ENCODE measurements at regions not wholly inside any gene's neighbourhood (a gene's known extent, or its start where the extent isn't known, plus 50 kb on each side); places are given as distances from the start of the nearest gene placed in this dataset.
A peak's percentile ranks its signal among the peaks of the same experiment; 100 is the strongest.
"Not testable (repeated sequence)": the region's sequence is repeated elsewhere in the genome, so short reads cannot be mapped to it uniquely, and the experiment has no call there.

DNA sequence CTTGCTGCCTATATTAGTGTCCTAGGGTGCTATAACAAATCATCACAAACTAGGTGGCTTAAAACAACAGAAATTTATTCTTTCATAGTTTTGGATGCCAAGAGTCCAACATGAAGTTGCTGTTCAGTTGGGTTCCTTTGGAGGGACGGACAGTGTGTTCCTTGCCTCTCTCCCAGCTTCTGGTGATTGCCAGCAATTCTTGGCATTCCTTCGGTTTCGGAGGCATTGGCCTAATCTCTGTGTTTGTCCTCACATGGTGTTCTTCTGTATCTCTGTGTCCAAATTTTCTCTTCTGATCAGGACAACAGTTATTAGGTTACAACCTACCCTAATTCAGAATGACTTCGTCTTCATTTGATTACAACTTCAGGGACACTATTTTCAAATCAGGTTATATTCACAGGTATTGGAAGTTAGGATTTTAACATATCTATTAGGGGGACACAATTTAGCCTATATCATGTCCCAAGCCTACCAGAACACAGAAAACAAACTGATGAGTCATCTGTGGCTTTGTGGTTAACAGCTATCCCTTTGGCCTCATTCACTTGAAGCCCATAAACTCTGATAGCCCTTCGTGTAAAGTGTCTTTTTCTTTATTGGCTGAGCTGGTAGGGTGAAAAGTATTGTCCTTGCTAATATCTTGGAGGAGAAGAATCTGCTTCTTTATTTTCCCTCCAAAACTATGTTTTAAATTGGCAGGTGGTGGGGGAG is 83.2 kb upstream of the PAPPA2 start:
- H3K9ac ChIP-seq (ENCODE audit: extremely low read depth, low read length, poor library complexity, severe bottlenecking): no peak overlapping the region
- H3K27me3 ChIP-seq (ENCODE audit: control insufficient read depth, insufficient read depth, low read length, poor library complexity, severe bottlenecking): no peaks in the 10 kb centered on the region
- 89 to 95% methylated on average over 5 of the region's 5 CpGs for WGBS, 2 experiments (ENCODE audit: insufficient coverage in 1 of 2, insufficient read length in 1 of 2)
- H3K4me3 Mint-ChIP-seq: no peak overlapping the region
- no peak overlapping the region for H3K4me3 ChIP-seq (ENCODE audit: low read length)
- no peak for DNase-seq
- no peaks in the 10 kb centered on the region for H3K9me3 ChIP-seq (ENCODE audit: control insufficient read depth, low read length)
- no peaks in the 10 kb centered on the region for H3K4me1 ChIP-seq (ENCODE audit: control insufficient read depth, insufficient read depth, low read length)
- TF ChIP-seq, protein P1, sequence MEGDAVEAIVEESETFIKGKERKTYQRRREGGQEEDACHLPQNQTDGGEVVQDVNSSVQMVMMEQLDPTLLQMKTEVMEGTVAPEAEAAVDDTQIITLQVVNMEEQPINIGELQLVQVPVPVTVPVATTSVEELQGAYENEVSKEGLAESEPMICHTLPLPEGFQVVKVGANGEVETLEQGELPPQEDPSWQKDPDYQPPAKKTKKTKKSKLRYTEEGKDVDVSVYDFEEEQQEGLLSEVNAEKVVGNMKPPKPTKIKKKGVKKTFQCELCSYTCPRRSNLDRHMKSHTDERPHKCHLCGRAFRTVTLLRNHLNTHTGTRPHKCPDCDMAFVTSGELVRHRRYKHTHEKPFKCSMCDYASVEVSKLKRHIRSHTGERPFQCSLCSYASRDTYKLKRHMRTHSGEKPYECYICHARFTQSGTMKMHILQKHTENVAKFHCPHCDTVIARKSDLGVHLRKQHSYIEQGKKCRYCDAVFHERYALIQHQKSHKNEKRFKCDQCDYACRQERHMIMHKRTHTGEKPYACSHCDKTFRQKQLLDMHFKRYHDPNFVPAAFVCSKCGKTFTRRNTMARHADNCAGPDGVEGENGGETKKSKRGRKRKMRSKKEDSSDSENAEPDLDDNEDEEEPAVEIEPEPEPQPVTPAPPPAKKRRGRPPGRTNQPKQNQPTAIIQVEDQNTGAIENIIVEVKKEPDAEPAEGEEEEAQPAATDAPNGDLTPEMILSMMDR (conservative IDR thresholded peaks at IDR 0.05): no peak
- no peaks in the 10 kb centered on the region for H3K27me3 Mint-ChIP-seq (ENCODE audit: insufficient read depth)
- H3K27ac Mint-ChIP-seq: no peak overlapping the region
- H3K36me3 ChIP-seq (ENCODE audit: control insufficient read depth, insufficient read depth, low read length): no peaks in the 10 kb centered on the region
- H3K27ac ChIP-seq (ENCODE audit: low read depth, low read length): no peak overlapping the region
- H3K4me1 Mint-ChIP-seq: no peaks in the 10 kb centered on the region
- H3K36me3 Mint-ChIP-seq (ENCODE audit: low read depth): no peaks in the 10 kb centered on the region
- no peaks in the 10 kb centered on the region for H3K9me3 Mint-ChIP-seq

DNA sequence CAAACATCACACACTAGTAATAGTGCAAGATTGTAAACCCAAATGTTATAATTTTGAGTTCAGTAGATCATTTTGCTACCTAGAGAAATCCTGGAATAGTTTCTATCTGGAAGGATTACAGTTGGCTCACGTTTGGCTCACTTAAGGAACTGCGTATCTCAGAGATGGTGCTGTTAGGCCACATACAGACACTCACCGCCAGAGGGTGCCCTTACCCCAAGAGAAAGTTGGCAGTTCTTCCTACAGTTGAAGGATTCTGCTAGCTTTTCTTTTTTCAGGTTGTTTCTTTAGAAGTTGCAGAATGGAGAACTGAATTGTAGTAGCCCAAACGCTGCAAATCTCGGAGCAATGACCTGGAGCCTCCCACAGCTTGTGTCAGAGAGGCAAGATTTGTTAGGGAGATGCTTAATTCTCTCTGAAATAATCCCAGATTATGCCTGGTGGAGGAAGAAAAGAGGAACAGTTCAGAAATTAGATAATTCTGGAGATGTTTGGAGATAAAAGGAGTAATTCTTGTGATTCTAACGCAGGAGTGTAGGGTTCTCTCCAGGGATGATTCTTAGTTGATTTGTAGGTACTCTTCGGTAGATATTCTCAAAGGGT is 87.9 kb upstream of the PAPPA2 start:
- H3K9me3 ChIP-seq (ENCODE audit: control insufficient read depth, low read length): peaks cover 9% of the 10 kb centered on the region

DNA sequence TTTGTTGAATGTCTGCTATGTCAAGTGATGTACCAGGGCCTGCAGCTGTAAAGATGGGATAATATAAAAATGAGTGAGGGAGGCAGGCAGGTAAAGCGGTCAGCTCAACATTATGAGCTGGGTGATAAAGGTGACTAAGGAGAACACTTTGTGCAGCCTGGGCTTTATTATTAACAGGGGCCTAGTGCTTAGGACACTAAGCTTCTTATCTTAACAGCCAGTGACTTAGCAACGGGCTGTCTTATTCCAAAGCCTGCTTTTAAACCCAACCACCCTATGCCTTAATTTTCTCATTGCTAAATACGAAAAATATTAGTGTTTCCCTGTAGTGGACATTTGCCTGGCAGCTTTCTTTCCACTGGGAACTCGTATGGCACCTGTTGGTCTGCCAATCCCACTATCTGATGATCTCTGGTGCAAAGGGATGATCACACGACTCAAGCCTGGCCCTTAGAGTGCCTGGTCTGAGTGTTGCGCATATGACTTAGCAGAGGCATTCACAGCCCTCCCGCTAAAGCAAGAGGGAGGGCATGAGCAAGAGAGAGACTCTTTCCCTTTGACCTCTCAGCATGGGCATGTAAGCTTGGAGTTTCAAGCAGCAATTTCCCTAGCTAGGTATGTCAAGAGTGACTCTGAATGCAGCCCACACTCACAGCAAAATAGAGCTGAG is 98.6 kb upstream of the PAPPA2 start:
- Mint-ChIP-seq H3K4me1 (peaks cover 15% of the 10 kb centered on the region), H3K9me3 (peaks cover 4% of the 10 kb centered on the region), H3K27ac (peak overlapping the region; percentile 78), H3K27me3 (ENCODE audit: insufficient read depth) (peaks cover 11% of the 10 kb centered on the region), H3K36me3 (ENCODE audit: low read depth) (no peaks in the 10 kb centered on the region), H3K4me3 (no peak overlapping the region)
- Histone ChIP-seq H3K9me3 (ENCODE audit: control insufficient read depth, low read length) (no peaks in the 10 kb centered on the region), H3K4me1 (ENCODE audit: control insufficient read depth, insufficient read depth, low read length) (no peaks in the 10 kb centered on the region), H3K27me3 (ENCODE audit: control insufficient read depth, insufficient read depth, low read length, poor library complexity, severe bottlenecking) (peaks cover 6% of the 10 kb centered on the region), H3K27ac (ENCODE audit: low read depth, low read length) (no peak overlapping the region), H3K36me3 (ENCODE audit: control insufficient read depth, insufficient read depth, low read length) (no peaks in the 10 kb centered on the region), H3K4me3 (ENCODE audit: low read length) (peak overlapping the region; percentile 22), H3K9ac (ENCODE audit: extremely low read depth, low read length, poor library complexity, severe bottlenecking) (no peak overlapping the region)
- DNase-seq: peak; percentile 65
- 63 to 77% methylated on average over 6 to 7 of the region's 7 CpGs for WGBS, 2 experiments (ENCODE audit: insufficient coverage in 1 of 2, insufficient read length in 1 of 2)
- TF ChIP-seq, protein P1 (conservative IDR thresholded peaks at IDR 0.05): no peak

More for the DNA sequence above, 87.9 kb upstream of the PAPPA2 start:
- Histone ChIP-seq H3K4me1 (ENCODE audit: control insufficient read depth, insufficient read depth, low read length) (no peaks in the 10 kb centered on the region), H3K27ac (ENCODE audit: low read depth, low read length) (no peak overlapping the region), H3K36me3 (ENCODE audit: control insufficient read depth, insufficient read depth, low read length) (no peaks in the 10 kb centered on the region), H3K27me3 (ENCODE audit: control insufficient read depth, insufficient read depth, low read length, poor library complexity, severe bottlenecking) (peaks cover 8% of the 10 kb centered on the region), H3K4me3 (ENCODE audit: low read length) (no peak overlapping the region), H3K9ac (ENCODE audit: extremely low read depth, low read length, poor library complexity, severe bottlenecking) (no peak overlapping the region)
- no peaks in the 10 kb centered on the region for H3K4me1 Mint-ChIP-seq
- no peak overlapping the region for H3K27ac Mint-ChIP-seq
- peak; percentile 94 for DNase-seq
- peaks cover 2% of the 10 kb centered on the region for H3K27me3 Mint-ChIP-seq (ENCODE audit: insufficient read depth)
- TF ChIP-seq, protein P1 (conservative IDR thresholded peaks at IDR 0.05): peak; percentile 94
- H3K4me3 Mint-ChIP-seq: no peak overlapping the region
- no peaks in the 10 kb centered on the region for H3K36me3 Mint-ChIP-seq (ENCODE audit: low read depth)
- no peaks in the 10 kb centered on the region for H3K9me3 Mint-ChIP-seq
- 35 to 36% methylated on average over 7 of the region's 7 CpGs for WGBS, 2 experiments (ENCODE audit: insufficient coverage in 1 of 2, insufficient read length in 1 of 2)

DNA sequence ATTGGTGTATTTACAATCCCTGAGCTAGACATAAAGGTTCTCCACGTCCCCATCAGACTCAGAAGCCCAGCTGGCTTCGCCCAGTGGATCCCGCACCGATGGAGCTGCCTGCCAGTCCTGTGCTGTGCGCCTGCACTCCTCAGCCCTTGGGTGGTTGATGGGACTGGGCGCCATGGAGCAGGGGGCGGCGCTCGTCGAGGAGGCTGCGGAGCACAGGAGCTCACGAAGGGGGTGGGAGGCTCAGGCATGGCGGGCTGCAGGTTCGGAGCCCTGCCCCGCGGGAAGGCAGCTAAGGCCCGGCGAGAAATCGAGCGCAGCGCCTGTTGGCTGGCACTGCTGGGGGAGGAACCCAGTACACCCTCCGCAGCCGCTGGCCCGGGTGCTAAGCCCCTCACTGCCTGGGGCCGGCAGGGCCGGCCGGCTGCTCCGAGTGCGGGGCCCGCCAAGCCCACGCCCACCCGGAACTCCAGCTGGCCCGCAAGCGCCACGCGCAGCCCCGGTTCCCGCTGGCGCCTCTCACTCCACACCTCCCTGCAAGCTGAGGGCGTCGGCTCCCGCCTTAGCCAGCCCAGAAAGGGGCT is 113.8 kb upstream of the PAPPA2 start:
- not testable (repeated sequence) for H3K4me3 Mint-ChIP-seq; DNase-seq; H3K36me3 Mint-ChIP-seq (ENCODE audit: low read depth); H3K27ac ChIP-seq (ENCODE audit: low read depth, low read length); H3K36me3 ChIP-seq (ENCODE audit: control insufficient read depth, insufficient read depth, low read length); H3K27ac Mint-ChIP-seq; H3K9ac ChIP-seq (ENCODE audit: extremely low read depth, low read length, poor library complexity, severe bottlenecking); H3K4me1 Mint-ChIP-seq; H3K4me1 ChIP-seq (ENCODE audit: control insufficient read depth, insufficient read depth, low read length); H3K4me3 ChIP-seq (ENCODE audit: low read length)
- Mint-ChIP-seq H3K27me3 (ENCODE audit: insufficient read depth) (peaks cover 62% of the 10 kb centered on the region), H3K9me3 (peaks cover 43% of the 10 kb centered on the region)
- H3K9me3 ChIP-seq (ENCODE audit: control insufficient read depth, low read length): peaks cover 62% of the 10 kb centered on the region
- 89 to 100% methylated on average over 1 to 28 of the region's 42 CpGs for WGBS, 2 experiments (ENCODE audit: insufficient coverage in 1 of 2, insufficient read length in 1 of 2)
- peaks cover 51% of the 10 kb centered on the region for H3K27me3 ChIP-seq (ENCODE audit: control insufficient read depth, insufficient read depth, low read length, poor library complexity, severe bottlenecking)
